LNCAP (cell line): ENCODE measurements at regions not wholly inside any gene's neighbourhood (a gene's known extent, or its start where the extent isn't known, plus 50 kb on each side); places are given as distances from the start of the nearest gene placed in this dataset.

Source experiments
- TF ChIP-seq, protein P1 (sequence below): fragments of 450-650 bp; IDR thresholded peaks from 2 replicates; pipeline ENCODE4 v1.5.1; 2017; ENCODE audit warnings: mild to moderate bottlenecking

DNA sequence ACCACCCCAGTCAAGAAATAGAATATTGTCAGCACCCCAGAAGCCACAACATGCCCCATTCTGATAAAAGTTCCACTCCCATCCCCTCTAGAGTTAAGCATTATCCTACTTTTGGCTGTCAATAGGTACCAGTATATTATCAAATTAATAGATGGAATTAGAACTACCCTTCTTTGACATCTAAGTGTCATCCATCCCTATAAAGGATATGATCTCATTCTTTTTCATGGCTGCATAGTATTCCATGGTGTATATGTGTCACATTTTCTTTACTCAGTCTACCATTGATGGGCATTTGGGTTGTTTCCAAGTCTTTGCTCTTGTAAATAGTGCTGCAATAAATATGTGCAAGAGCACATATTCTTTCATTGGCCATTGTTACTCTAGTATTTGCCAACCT lies 246.2 kb downstream of the SEC23A start:
- TF ChIP-seq, protein P1, sequence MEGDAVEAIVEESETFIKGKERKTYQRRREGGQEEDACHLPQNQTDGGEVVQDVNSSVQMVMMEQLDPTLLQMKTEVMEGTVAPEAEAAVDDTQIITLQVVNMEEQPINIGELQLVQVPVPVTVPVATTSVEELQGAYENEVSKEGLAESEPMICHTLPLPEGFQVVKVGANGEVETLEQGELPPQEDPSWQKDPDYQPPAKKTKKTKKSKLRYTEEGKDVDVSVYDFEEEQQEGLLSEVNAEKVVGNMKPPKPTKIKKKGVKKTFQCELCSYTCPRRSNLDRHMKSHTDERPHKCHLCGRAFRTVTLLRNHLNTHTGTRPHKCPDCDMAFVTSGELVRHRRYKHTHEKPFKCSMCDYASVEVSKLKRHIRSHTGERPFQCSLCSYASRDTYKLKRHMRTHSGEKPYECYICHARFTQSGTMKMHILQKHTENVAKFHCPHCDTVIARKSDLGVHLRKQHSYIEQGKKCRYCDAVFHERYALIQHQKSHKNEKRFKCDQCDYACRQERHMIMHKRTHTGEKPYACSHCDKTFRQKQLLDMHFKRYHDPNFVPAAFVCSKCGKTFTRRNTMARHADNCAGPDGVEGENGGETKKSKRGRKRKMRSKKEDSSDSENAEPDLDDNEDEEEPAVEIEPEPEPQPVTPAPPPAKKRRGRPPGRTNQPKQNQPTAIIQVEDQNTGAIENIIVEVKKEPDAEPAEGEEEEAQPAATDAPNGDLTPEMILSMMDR = no peak

DNA sequence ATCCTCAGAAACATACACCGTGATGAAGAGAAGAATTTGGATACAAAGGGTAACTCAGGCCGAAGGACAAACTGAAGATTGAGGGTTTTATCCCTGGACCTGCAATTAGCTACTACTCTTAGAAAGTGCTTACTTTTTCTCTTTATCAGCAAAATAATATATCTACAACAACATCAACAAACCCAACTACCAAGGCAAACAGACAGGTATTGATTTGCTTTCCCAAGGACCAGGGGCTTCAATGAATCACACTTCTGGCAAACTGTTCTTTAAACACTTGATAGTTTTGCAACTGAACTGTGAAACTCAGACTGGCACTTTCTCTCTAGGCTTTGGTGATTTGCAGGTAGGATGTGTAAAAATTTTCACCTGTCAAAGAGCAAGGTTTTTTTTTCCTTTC lies 247.5 kb downstream of the SEC23A start:
- TF ChIP-seq, protein P1 = no peak

- TF ChIP-seq, protein P1 = no peak
Measured at GRCh38 chr14:38851111-38851510, 251.9 kb downstream of the SEC23A start.

DNA sequence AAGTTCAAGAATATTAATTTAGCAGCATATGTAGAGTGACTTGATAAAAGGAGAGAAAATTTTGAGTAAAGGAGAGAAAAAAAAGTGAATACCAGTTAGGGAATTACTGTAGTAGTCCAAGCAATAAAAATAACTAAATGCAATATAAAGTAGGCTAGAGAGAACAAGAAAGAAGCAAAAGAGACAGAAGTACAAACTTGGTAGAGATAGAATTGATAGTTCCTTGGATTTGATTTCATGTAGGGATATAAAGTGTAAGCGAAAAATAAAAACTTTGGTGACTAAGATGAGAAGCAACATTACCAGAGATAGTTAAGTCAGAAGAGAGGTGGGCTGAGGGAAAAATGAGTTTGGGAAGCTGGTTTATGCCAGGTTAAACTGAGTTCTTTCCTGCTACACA lies 252.4 kb downstream of the SEC23A start:
- TF ChIP-seq, protein P1 = no peak

- TF ChIP-seq, protein P1 = no peak
Measured at GRCh38 chr14:38848243-38848935, 254.6 kb downstream of the SEC23A start.

DNA sequence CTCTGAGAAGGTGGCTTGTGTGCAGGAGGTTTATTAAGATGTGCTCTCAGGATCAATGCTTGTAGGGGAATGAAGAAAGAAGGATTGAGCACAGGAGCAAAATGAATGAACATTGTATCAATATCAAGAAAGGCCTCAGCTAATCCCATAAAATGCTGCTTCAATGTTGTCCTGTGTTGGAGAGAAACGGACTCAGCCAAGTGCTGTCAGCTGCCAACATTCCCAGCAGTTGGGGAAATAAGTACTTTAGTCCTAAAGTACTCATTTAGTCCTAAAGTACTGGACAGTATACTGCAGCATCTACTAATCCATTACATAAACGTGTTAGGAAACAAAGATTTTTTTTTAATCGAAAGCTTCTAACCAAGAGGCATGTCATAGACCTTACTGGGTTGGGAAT lies 255.9 kb downstream of the SEC23A start:
- TF ChIP-seq, protein P1 = no peak

- TF ChIP-seq, protein P1 = no peak
Measured at GRCh38 chr14:38839694-38840365, 263.2 kb downstream of the SEC23A start.
